IMR-90 (cell line): ENCODE measurements at regions not wholly inside any gene's neighbourhood (a gene's known extent, or its start where the extent isn't known, plus 50 kb on each side); places are given as distances from the start of the nearest gene placed in this dataset.

Experiments used
- BHLHE40 ChIP-seq: fragments of 150-350 bp; IDR thresholded peaks from 2 replicates; pipeline ENCODE4 v1.6.1; 2016; ENCODE audit warnings: mild to moderate bottlenecking, low read depth, low read length
- CTCF ChIP-seq: conservative IDR thresholded peaks from 2 replicates; pipeline ENCODE4 v1.5.1; 2012; ENCODE audit warnings: mild to moderate bottlenecking, low read depth, low read length, improper control_type of control experiment
- MAFK ChIP-seq: IDR thresholded peaks from 2 replicates; pipeline ENCODE4 v1.6.1; 2012; ENCODE audit warnings: low read depth, low read length, improper control_type of control experiment
- POLR2A ChIP-seq: IDR thresholded peaks from 2 replicates; pipeline ENCODE4 v1.6.1; 2012; ENCODE audit warnings: mild to moderate bottlenecking, low read depth, low read length
- RAD21 ChIP-seq: IDR thresholded peaks from 2 replicates; pipeline ENCODE4 v1.6.1; 2012; ENCODE audit warnings: low read length, improper control_type of control experiment

- TF ChIP-seq BHLHE40 (no peak), RAD21 (no peak), POLR2A (no peak), CTCF (no peak), MAFK (no peak)
These were observed 321.5 kb upstream of the CLINT1 start for GRCh38 chr5:158180407-158180806.
